Endodermal cell (in vitro differentiated cells): ENCODE measurements at regions not wholly inside any gene's neighbourhood (a gene's known extent, or its start where the extent isn't known, plus 50 kb on each side); places are given as distances from the start of the nearest gene placed in this dataset.

Experiments
- DNase-seq: peaks from one replicate; pipeline ENCODE4 v3.0.0-alpha.2; 2017
- H3K27ac ChIP-seq: 2 replicates; pipeline ENCODE4 v1.5.1; 2013; ENCODE audit warnings: mild to moderate bottlenecking, low read depth, low read length, moderate library complexity
- H3K27me3 ChIP-seq: 2 replicates; pipeline ENCODE4 v1.6.1; 2013; ENCODE audit warnings: mild to moderate bottlenecking, low read length, moderate library complexity; ENCODE audit not compliant: insufficient read depth, control insufficient read depth, poor library complexity, severe bottlenecking
- H3K36me3 ChIP-seq: 2 replicates; pipeline ENCODE4 v1.7.0; 2013; ENCODE audit warnings: mild to moderate bottlenecking, low read length, moderate library complexity; ENCODE audit not compliant: control insufficient read depth, insufficient read depth
- H3K4me1 ChIP-seq: one replicate; pipeline ENCODE4 v1.7.0; 2013; ENCODE audit warnings: low read length; ENCODE audit not compliant: control insufficient read depth, insufficient read depth
- H3K4me3 ChIP-seq: 2 replicates; pipeline ENCODE4 v1.5.1; 2013; ENCODE audit warnings: mild to moderate bottlenecking, low read length, moderate library complexity
- H3K9ac ChIP-seq: 2 replicates; pipeline ENCODE4 v1.6.1; 2013; ENCODE audit warnings: mild to moderate bottlenecking, low read length, moderate library complexity; ENCODE audit not compliant: poor library complexity, severe bottlenecking; ENCODE audit errors: extremely low read depth
- H3K9me3 ChIP-seq: 2 replicates; pipeline ENCODE4 v1.6.1; 2013; ENCODE audit warnings: mild to moderate bottlenecking, low read length, moderate library complexity; ENCODE audit not compliant: control insufficient read depth
- H3K27ac Mint-ChIP-seq: 2 replicates; pipeline ENCODE4 v1.8.0; 2020; ENCODE audit warnings: mixed read lengths
- H3K27me3 Mint-ChIP-seq: 2 replicates; pipeline ENCODE4 v1.8.0; 2021; ENCODE audit warnings: mild to moderate bottlenecking, mixed read lengths; ENCODE audit not compliant: insufficient read depth
- H3K36me3 Mint-ChIP-seq: 2 replicates; pipeline ENCODE4 v1.8.0; 2020; ENCODE audit warnings: low read depth, mixed read lengths
- H3K4me1 Mint-ChIP-seq: 2 replicates; pipeline ENCODE4 v1.8.0; 2020; ENCODE audit warnings: mixed read lengths
- H3K4me3 Mint-ChIP-seq: 2 replicates; pipeline ENCODE4 v1.8.0; 2020; ENCODE audit warnings: mild to moderate bottlenecking, moderate library complexity, mixed read lengths
- H3K9me3 Mint-ChIP-seq: 2 replicates; pipeline ENCODE4 v1.8.0; 2020; ENCODE audit warnings: mild to moderate bottlenecking, mixed read lengths
- WGBS, 2 experiments: methylation state at CpG; one replicate each; pipeline versions ENCODE4 v1.1.5 to v1.1.7; 2013; ENCODE audit warnings: missing lambda C conversion rate in 2 of 2, mixed read lengths in 1 of 2; ENCODE audit not compliant: insufficient coverage in 1 of 2, insufficient read length in 1 of 2; 5-methylcytosine and 5-hydroxymethylcytosine counted together
- TF ChIP-seq, protein P1 (sequence below): fragments of 200-600 bp; sonication (generic); conservative IDR thresholded peaks from 2 replicates; pipeline ENCODE4 v1.5.0; 2021; ENCODE audit warnings: antibody characterized with exemption, mild to moderate bottlenecking

DNA sequence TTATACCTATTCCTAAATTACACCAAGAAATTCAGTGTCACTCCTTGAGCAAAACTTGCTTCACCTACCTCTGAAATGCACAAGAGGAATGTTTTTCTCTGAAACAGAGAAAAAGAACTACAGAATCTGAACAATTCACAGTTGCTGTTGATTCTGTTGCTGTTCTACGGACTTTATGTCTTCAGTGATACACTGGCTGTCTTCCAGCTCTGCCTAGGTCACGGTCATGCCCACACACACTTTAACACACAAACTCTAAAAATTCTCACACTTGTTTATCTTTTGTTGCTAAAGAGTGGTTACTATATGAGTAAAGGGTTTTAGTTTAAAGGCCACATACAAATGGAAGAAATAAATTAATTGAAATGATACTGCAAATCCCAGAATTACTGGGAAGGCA lies 124.4 kb upstream of the SPRY2 start:
- 84% methylated on average over 2 of the region's 2 CpGs; no CpG with 5 or more reads in 1 of the 2 experiments for WGBS, 2 experiments
- Mint-ChIP-seq H3K27me3 (peaks cover 7% of the 10 kb centered on the region), H3K9me3 (no peaks in the 10 kb centered on the region), H3K4me3 (no peak overlapping the region), H3K36me3 (no peaks in the 10 kb centered on the region), H3K4me1 (no peaks in the 10 kb centered on the region), H3K27ac (no peak overlapping the region)
- Histone ChIP-seq H3K9me3 (no peaks in the 10 kb centered on the region), H3K9ac (no peak overlapping the region), H3K27ac (no peak overlapping the region), H3K27me3 (no peaks in the 10 kb centered on the region), H3K4me3 (no peak overlapping the region), H3K4me1 (no peaks in the 10 kb centered on the region), H3K36me3 (no peaks in the 10 kb centered on the region)
- TF ChIP-seq, protein P1, sequence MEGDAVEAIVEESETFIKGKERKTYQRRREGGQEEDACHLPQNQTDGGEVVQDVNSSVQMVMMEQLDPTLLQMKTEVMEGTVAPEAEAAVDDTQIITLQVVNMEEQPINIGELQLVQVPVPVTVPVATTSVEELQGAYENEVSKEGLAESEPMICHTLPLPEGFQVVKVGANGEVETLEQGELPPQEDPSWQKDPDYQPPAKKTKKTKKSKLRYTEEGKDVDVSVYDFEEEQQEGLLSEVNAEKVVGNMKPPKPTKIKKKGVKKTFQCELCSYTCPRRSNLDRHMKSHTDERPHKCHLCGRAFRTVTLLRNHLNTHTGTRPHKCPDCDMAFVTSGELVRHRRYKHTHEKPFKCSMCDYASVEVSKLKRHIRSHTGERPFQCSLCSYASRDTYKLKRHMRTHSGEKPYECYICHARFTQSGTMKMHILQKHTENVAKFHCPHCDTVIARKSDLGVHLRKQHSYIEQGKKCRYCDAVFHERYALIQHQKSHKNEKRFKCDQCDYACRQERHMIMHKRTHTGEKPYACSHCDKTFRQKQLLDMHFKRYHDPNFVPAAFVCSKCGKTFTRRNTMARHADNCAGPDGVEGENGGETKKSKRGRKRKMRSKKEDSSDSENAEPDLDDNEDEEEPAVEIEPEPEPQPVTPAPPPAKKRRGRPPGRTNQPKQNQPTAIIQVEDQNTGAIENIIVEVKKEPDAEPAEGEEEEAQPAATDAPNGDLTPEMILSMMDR, result no peak
- no peak for DNase-seq

DNA sequence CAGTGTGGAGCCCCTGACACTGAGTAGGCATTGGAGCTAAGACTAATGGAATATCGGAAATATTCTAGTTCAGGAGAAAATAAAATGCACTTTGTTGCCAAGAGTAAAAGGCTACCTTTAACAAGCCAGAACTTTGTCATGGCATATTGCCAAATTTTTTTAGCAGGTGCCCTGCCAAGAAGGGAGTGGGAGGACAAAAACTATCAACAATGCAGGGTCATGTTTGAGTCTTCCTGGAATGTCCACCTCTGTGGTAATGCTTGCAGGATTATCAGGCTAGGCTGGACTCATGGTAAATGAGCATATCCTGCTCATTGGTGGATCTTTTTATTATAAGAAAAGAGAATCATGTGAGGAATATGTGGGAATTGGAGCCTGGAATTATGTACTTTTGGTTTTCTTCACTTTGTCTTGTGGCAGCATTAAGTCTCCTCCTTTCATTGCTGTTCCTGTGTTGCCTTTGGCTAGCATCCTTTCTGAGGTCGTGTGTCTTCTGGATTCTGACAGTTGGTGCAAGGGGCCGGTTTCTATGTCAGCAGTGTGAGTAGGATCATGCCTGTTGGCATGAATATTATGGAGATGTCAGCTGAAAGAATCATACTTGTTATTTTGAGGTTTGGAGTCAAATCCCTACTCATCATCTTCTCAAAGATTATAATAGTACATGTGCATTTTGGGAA lies 122.9 kb upstream of the SPRY2 start:
- Mint-ChIP-seq H3K27ac (no peak overlapping the region), H3K9me3 (no peaks in the 10 kb centered on the region), H3K4me1 (no peaks in the 10 kb centered on the region), H3K27me3 (no peaks in the 10 kb centered on the region), H3K36me3 (no peaks in the 10 kb centered on the region), H3K4me3 (no peak overlapping the region)
- 83% methylated on average over 3 of the region's 3 CpGs; no CpG with 5 or more reads in 1 of the 2 experiments for WGBS, 2 experiments
- no peak for DNase-seq
- Histone ChIP-seq H3K9ac (no peak overlapping the region), H3K36me3 (no peaks in the 10 kb centered on the region), H3K4me1 (no peaks in the 10 kb centered on the region), H3K4me3 (no peak overlapping the region), H3K27me3 (no peaks in the 10 kb centered on the region), H3K27ac (no peak overlapping the region), H3K9me3 (no peaks in the 10 kb centered on the region)
- TF ChIP-seq, protein P1, result no peak

DNA sequence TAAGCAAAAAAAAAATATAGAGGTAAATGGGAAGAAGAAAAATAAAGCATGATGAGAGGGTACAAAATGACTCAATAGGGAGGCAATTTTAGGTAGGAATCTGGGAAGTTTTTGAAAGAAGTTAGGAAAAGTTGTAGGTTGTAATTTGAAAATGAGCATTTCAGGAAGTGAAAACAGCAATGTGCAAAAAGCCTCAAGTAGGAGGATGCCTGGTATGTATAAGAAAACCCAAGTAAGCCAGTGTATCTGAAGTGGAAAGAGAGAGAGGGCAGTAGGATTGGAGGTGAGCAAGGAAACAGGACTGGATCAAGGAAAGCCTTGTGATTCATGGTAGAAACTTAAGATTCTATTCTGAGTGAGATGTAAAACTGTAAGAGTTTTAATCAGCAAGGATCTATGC lies 121.6 kb upstream of the SPRY2 start:
- Mint-ChIP-seq H3K27ac (no peak overlapping the region), H3K9me3 (no peaks in the 10 kb centered on the region)
- TF ChIP-seq, protein P1, result no peak

More for the DNA sequence above, 121.6 kb upstream of the SPRY2 start:
- Histone ChIP-seq H3K36me3 (no peaks in the 10 kb centered on the region), H3K4me3 (no peak overlapping the region), H3K27ac (no peak overlapping the region), H3K9ac (no peak overlapping the region), H3K27me3 (no peaks in the 10 kb centered on the region), H3K4me1 (no peaks in the 10 kb centered on the region), H3K9me3 (no peaks in the 10 kb centered on the region)
- Mint-ChIP-seq H3K4me3 (no peak overlapping the region), H3K4me1 (no peaks in the 10 kb centered on the region), H3K36me3 (no peaks in the 10 kb centered on the region), H3K27me3 (no peaks in the 10 kb centered on the region)
- no peak for DNase-seq
